Lung microvascular endothelial cell (primary cell): ENCODE measurements at regions not wholly inside any gene's neighbourhood (a gene's known extent, or its start where the extent isn't known, plus 50 kb on each side); places are given as distances from the start of the nearest gene placed in this dataset.

Experiments
- DNase-seq, 2 donors: peaks; one replicate each; pipeline versions ENCODE4 v3.0.0 to v3.0.0-alpha.2; 2010; ENCODE audit warnings: low read depth in 2 of 2

DNA sequence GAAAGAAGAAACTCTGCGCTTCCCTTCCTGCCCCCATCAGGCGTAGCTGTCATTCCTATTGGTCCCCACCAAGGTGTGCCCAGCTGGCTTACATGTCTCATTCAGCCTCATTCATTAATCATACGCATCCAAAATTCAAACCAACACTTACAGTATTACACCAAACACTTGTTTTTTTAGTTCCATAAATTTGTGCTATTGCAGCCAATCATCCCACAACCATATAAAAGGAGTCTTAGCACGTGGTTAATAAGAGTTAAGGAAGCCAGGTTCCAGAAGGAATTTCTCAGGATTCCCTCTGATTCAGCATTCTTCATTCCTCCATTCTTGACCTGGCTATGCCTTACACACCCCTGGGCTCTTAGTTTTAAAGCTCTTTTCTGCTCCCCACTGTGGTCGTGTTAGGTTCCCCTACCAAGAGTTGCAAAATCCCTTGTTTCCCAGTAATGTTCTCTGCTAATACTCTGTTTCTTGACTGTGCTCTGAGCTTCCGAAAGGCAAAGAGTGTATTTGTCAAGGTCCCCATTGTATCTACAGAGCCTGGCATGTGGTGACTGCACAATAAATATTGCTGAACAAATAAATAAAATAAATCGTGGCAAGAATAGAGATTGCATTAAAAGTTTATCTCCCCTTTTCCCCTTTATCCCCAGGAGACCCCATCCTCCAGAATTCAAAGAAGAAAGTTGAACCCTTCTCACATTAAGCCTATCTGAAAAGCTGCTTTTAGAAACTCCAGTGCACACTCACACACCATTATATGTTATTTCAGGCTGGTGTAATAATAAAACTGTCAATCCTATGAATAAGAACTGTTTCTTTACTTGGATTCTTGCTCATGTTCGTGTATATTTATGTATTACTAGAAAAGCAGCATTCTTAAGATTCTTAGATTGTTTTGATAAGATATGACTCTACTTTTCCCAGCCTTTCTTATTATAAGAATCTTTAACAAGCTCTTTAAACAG is 514.4 kb downstream of the INHBA start:
- DNase-seq = peak in 1 of 2 donors; percentile 81

DNA sequence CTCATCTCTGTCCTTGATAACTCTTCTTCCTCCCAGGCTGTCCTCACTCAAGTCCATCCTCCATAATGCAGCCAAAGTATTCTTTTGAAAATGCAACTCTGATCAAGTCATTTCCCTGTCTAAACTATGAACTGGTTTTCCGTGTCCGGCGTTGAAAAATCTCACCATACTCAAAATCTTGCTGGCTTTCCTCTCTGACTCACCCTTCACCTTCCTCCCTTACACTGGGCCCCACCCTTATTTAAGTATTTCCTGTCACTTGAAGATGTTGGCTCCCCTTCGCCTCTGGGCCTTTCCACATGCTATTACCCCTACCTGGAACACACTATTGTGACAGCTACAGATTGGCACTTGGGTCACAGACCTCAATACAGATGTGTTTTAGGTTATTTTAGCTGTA is 515.6 kb downstream of the INHBA start:
- peak in 1 of 2 donors; percentile 71 for DNase-seq

DNA sequence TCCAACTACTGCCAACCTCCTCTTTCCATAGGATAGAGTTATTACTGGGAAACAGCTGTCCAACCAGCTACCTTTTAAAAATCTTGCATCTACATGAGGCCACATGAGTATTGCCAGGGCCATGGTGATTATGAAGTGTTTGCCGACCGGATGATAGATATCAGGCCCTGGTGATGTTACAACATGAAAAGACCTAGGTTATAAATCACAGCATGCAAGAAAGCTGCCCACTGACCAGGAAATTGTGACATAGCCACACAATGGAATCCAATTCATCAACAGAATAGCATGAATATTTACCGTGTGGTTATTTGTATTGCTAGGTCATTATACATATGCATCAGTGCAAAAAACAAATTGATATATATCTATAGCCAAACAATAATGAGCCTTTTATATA is 517.0 kb downstream of the INHBA start:
- peak in 1 of 2 donors; percentile 20 for DNase-seq

DNA sequence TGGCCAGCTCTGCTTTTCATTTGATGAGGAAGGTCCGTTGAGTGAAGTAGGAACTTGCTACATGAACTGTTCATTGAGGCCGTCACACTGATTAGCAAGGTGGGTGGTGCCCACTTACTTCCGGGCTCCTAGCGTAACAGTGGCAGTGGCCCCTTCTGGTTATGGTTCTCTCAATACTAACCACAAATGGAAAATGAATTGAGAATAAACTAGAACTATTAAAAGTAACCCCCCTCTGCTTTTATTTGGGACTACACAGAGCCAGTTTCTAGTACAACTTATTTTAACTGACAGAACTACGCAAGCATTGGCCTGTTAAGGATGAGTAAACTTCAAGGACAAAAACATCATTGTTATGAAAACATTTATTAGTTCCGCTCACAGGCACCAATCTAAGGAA is 519.1 kb downstream of the INHBA start:
- DNase-seq = no peak

DNA sequence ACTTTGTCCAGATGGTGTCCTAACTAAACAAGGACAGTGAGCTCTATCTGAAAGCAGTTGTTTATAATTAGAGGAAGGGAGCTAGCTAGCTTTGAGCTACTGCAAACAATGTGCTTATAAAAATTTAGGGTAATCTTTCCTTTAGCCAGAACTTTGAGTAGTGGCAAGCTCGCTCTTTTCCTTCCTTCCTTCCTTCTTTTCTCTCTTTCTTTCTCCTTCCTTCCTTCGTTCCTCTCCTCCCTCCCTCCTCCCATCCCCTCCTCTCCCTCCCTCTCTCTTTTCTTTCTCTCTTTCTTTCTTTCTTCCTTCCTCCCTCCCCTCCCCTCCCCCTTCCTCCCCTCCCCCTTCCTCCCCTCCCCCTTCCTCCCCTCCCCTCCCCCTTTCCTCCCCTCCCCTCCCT is 520.1 kb downstream of the INHBA start:
- no peak for DNase-seq

DNA sequence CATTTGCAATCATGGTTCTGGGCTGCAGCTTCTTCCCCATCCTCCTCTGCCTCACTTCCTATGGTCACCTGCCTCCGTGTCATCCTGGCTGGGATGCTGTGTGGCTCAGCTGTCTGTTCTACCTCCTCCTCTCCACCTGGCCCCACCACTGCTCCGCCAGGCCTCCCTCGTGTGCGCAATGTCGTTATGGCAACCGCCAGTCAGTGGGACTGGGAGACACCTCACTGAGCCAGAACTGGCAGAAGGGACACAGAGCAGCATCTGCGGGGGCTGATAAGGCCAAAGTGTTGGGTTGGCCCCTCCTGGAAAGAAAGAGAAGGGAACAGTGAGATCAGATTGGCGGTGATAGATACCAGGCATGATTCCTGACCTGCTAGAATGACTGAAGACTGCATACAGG is 527.5 kb downstream of the INHBA start:
- no peak for DNase-seq

DNA sequence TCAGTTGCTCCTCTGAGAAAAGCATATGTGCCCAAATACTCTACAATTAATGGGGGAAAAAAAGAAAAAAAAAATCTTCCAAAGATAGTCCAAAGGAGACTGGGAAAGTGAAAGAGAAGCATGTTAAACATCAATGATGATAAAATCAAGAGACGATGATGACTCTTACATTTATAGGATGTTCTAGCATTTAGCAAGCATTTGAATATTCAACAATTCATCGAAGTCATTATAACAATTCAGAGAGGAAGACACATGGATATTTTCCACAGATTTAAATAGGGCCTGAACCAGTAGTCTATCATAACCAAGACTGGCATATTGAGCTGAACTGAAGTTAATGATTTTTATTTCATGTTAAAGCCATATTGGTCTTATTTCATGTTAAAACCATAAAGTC is 528.4 kb downstream of the INHBA start:
- DNase-seq = no peak

DNA sequence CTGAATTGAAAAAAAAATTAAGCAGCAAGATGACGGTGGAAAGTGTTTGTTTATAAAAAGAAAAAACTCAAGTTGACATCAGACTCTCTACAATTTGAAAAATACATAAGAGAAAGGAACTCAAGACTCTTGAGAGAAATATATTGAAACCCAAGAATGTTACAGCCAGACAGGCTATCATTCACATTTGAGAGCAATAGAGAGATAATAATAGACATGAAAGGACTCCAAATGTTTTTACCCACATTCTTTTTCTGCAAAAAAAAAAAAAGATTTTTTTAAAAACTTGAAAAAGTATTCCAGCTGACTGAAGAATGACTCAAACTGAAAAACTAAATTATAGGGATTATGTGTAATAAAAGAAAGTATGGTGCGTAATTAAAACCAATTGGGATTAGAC is 532.4 kb downstream of the INHBA start:
- no peak for DNase-seq

DNA sequence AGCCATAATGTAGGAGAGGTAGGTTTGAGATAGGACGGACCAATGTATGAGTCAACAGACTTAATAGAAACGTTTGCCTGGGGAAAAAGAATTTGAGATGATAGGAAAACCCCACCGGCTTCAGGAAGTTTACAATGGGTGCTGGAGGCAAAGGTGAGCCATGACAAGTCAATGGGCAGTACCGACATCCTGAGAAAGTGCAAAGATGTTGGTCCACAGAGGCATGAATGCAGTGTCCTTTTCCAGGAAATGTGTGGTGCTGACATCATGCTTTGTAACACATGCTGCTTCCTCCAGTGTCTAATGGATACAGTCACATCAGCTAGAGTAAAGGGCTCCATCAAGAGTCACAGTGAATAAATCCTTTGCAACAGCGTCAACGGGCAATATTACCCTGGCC is 533.6 kb downstream of the INHBA start:
- DNase-seq = peak; percentile 14 to 90

DNA sequence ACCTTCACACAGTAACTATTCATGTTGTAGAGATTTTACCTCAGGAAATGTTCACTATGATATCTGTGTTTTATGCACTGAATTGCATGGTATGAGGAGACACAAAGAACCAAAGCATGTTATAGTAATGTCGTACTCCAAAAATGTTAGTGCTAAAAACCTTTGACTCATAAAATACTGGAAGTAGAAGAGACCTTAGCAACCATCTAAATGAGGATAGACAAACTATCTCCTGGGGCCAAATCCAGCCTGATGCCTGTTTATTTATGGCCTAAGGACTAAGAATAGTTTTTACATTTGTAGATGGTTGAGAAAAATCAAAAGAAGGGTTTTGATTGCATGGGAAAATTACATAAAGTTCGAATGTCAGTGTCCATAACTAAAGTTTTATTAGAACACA is 535.1 kb downstream of the INHBA start:
- DNase-seq = no peak

DNA sequence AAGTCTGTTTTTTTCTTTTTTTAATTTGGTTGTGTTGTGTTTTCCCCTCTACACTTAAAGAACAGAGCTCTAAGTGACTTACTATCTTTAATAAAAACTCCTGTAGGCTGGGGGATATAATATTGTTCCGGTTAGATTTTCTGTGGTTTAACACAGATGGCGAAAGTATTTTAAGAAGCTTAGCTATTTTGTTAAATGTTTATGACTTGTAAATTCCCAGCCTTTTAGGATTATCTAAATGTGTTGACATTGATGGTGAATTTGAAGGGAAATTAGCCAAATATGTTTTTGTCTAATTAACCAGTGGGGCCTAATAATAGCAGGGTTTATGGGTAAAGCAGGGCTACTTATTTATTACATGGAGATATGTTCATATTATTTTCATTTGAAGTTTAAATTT is 538.5 kb downstream of the INHBA start:
- DNase-seq = no peak

DNA sequence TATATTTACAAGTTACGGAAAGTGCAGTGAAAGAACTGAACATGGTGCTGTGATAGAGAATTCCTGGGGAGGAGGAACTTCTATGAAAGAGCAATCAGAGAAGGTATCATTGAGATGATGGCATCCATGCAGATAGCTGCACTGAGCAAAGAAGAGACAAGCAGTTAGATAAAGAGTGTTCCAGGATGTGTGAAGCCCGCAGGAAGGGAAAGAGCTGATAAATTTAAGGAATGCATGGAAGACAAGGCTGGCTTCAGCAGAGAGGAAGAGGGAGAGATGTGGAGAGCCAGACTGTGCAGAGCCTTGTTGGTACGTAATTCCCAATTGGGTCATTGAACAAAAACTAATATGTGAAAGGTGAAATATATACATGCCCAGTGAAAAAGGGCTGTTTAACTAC is 538.9 kb downstream of the INHBA start:
- DNase-seq = no peak

DNA sequence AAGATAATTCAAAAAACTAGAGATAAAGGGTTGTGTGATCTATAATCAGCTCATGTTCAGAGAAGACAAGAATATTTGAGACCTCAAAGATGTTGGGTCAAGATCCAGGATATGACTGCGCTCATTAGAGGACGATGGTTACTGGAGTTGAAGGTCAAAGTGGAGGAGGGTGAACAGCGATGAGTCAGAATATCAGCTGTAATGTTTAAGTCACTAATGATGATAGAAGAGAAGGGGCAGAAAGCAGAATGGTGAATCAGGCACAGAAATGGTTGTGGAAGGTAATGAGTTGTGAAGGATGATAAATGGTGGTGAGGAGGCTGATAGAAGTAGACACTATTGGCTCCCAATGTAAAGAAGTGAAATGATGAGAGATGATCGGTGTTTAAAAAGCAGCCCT is 540.3 kb downstream of the INHBA start:
- DNase-seq = peak in 1 of 2 donors; percentile 16

DNA sequence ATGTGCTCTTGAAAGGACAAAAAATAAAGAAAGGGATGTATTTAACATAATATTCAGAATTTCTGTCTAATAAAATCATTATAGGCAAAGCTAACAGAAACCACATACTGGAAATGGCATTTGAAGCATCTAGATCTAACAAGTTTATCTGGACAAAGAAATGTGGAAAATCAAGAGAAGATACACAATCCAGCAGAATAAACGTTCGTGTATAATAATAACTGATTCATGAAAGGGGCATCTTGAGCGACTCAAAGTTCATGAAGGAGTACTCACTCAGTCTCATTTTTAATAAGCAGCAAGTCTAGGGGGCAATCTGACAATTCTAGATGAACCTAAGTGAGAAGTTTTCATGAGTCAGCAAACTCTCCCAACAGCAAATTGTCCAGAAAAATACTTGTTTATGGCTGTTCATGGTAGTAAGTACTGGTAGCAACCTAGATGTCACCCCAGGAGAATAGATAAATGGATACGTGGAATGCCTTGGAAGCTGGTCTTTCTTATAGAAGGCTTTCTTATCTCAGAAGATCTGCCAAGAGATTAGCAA is 541.8 kb downstream of the INHBA start:
- DNase-seq = no peak

DNA sequence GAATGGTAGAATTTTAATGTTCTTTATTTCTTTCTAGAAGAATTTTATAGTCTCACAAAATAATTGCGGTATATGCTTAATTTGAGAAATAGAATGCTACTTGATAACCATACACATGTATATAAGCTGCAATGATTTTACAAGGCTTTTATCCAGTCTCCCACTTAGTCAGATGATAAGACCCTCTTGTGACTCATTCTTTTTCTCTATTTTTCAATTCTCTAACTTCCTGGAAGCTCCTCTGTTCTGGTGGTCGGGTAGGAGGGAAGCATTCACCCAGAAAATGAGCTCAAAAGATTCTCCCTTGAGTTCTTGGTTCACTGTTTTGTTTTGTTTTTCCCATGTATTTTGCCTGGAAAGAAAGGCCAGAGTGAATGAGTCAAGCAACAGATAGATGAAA is 546.6 kb downstream of the INHBA start:
- no peak for DNase-seq

DNA sequence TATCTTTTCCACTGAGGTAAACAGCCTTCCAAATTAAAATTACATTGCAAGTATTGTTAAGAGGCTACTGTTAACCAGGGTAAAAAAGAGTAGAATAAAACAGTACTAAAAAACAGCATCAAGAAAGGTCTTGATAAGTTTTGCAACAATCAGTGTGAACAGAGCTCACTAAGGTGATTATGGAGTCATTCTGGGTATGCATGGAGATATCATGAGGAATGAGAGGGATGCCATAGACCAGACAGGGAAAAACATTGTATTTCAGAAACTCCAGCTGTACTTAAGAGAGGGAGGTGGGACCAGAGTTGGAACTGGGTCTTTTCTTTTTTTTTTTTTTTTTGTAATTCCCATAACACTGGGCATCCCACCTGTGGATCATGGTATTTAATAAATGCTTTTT is 549.6 kb downstream of the INHBA start:
- DNase-seq = no peak

DNA sequence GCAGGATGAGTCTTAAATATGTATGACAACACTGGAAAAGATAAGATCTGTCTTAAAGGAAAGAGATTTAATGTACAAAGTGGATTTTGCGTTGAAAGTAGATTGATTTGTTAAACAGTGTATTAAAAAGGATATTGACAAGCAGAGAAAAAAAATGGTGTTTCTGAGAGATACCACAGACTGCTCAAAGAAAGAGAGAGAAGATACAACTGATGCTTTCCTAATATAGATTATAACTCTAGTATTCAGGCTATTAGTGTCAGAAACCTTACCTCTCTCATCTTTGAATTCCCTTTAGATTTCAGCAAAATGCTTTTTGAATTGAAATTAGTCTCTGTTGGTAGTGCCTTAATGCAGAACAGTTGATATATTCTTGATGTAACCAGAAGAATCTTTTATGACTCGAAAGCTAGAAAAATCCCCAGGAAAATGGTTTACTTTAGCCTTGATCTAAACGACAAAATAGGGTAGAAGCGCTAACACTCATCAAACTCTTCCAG is 550.7 kb downstream of the INHBA start:
- no peak for DNase-seq

DNA sequence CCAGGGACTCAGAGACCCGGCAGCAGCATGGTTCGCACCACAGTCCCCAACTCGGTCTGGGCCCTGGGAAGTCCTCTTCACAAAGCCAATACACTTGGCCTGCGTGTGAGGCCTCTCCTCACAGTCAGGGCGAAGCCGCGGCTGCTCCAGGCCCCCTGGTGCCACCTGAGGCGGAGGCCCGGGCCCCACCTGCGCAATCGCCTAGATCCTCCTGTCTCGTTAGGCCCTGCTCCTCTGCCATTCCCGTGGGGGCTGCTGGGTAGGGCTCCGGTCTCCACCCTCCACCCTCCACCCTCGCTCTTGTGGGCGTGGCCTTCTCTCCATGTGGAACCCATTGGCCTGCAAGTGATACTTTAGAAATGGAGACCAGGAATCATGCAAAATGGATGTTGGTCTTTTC is 553.3 kb downstream of the INHBA start:
- no peak for DNase-seq

DNA sequence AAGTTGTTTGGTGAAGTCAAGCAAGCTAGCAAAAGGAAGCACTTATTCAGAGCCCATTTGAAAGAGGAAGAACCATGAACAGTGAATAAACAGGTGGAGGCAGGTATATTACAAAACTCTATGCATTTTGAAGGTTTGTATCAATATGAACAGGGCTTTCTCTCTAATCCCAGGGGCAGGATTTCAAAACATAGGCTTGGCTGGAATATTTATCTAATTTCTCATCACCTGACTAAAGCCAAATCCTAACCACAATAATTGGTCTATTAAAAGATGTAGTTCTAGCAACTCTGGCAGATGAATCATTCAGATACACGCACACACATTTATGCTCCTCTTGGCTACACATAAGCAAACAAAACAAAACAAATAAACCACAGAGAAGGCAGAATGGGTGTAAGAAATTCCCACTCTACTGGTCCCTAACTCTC is 554.4 kb downstream of the INHBA start:
- DNase-seq = peak in 1 of 2 donors; percentile 73

DNA sequence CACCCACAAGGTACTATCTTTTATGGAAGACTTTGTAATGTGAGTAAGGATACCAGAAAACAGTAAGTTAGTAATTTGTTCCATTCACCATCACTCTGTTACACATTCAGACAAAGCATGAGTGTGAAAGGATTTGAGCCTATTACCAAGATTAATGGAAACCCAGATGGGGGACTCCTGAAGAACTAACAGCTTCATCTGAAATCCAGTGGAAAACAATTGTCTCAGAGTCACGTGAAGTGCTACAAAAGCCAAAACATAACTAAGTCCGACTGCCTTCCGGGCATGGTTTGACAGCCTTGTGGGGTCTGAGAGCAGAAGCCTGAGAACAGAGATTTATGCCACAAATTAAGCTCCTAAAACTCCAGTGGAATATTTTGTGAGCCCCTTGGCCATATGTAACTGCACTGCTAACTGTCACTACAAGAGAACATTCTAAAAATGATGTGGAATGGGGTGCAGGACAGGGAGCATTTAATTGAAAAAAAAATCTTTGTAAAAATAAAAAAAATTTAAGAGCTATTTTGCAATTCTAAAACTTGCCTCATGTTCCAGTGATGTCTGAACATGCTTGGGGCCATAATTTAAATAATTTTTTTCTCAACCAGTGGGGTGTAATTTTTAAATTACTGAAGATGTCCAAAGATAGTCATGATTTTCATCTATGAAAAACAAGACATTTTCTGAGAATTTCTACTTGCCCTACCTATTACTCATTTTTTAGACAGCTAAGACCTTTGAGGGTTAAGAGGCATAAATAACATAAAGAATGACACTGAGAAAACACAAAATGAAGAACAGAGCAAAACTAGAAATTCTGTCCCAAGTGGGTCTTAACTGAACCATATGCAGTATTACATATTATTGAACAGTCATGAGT is 555.0 kb downstream of the INHBA start:
- no peak for DNase-seq

DNA sequence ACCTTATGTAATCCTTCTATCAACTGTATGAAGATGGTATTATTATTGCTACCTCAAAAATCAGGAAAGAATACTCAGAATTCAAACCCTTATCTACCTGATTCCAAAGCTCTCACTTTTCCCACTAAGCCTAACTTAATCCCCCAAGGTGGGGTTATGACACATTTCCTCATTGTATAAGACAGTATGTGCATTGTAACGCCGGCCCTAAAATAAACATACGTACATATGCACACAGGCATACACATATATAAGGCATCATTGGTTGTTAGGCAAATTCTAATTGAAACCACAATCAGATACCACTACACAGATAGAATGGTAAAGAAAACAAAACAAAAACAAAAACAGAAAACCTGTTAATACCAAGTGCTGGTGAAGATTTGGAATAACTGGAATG is 556.5 kb downstream of the INHBA start:
- no peak for DNase-seq

DNA sequence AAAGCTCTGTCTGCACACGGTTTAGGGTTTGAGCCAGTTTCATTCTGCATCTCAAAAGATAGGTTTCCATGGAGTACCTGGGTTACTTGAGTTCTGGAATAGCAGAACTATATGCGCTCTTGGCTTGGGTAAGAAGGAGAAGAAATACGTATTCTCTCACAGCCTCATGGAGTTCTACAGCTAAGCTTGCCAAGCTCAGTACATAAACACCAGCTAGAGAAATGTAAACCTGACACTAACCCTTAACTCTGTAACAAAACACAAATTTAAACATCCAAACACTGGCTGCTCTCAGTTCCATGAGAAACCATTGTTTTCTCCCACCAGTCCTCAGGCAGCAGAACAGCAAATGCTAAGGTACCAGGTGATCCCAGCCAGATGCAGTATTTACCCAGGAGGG is 557.2 kb downstream of the INHBA start:
- no peak for DNase-seq
